Right lobe of liver (tissue), 6 donors: ENCODE measurements at regions not wholly inside any gene's neighbourhood (a gene's known extent, or its start where the extent isn't known, plus 50 kb on each side); places are given as distances from the start of the nearest gene placed in this dataset.

ENCODE experiments used
- ATAC-seq, 4 donors: fragments of 200-7000 bp; cut with Tn5 transposase; one replicate each; pipeline ENCODE4 v1.9.1; 2020; ENCODE audit warnings: mild to moderate bottlenecking in 4 of 4, moderate library complexity in 4 of 4
- DNase-seq, 3 donors: peaks; one replicate each; pipeline ENCODE4 v3.0.0-alpha.2; 2020
- H3K27ac ChIP-seq, 3 donors: fragments of 200-600 bp; one replicate each; pipeline ENCODE4 v1.8.0; 2022
- H3K27me3 ChIP-seq, 2 donors: fragments of 200-600 bp; one replicate each; pipeline ENCODE4 v1.8.0; 2022
- H3K36me3 ChIP-seq, 4 donors: fragments of 200-600 bp; sonication (generic) in 1 of 4; one replicate each; pipeline versions ENCODE4 v1.5.1 to v1.8.0; 2017 to 2022; ENCODE audit warnings: control low read depth in 1 of 4
- H3K4me1 ChIP-seq, 4 donors: fragments of 200-600 bp; sonication (generic) in 1 of 4; one replicate each; pipeline versions ENCODE4 v1.5.1 to v1.8.0; 2017 to 2022; ENCODE audit warnings: control low read depth in 1 of 4
- H3K4me3 ChIP-seq, 3 donors: fragments of 200-600 bp; one replicate each; pipeline ENCODE4 v1.8.0; 2022
- H3K9me3 ChIP-seq, 4 donors: fragments of 200-600 bp; sonication (generic) in 1 of 4; one replicate each; pipeline versions ENCODE4 v1.5.1 to v1.8.0; 2017 to 2022; ENCODE audit warnings: control low read depth in 1 of 4
- POLR2A ChIP-seq: fragments of 450-650 bp; IDR thresholded peaks from one replicate; pipeline ENCODE4 v1.6.1; 2017; ENCODE audit warnings: antibody characterized with exemption, mild to moderate bottlenecking
- WGBS: methylation state at CpG from one replicate; pipeline ENCODE4 v1.1.6; 2018; ENCODE audit warnings: low coverage, low lambda C conversion rate; ENCODE audit not compliant: insufficient coverage; ENCODE audit errors: missing lambda C conversion rate; 5-methylcytosine and 5-hydroxymethylcytosine counted together
- intact Hi-C, 2 donors: fragments of 100-400 bp; cut with DNase I; formaldehyde crosslinking; loops; one replicate each; pipeline versions ENCODE4 v1.11.2 to v1.14.1; 2022
- TF ChIP-seq, protein P1 (sequence below), 4 donors: fragments of 200-600 bp in 3 of 4; fragments of 450-650 bp in 1 of 4; IDR thresholded peaks; one replicate each; pipeline versions ENCODE4 v1.5.1 to v1.8.0; 2016 to 2022; ENCODE audit warnings: antibody characterized with exemption in 4 of 4, mild to moderate bottlenecking in 2 of 4
- donor health status: DM: no; HTN: yes; CAD: no.
- donor health status: DM: no; HTN: no; CAD: no.
- donor health status: DM: no; HTN: no; CAD: no.
- donor health status: DM: no; HTN: yes; CAD: no.
- donor health status: DM: no; HTN: yes; CAD: no.

DNA sequence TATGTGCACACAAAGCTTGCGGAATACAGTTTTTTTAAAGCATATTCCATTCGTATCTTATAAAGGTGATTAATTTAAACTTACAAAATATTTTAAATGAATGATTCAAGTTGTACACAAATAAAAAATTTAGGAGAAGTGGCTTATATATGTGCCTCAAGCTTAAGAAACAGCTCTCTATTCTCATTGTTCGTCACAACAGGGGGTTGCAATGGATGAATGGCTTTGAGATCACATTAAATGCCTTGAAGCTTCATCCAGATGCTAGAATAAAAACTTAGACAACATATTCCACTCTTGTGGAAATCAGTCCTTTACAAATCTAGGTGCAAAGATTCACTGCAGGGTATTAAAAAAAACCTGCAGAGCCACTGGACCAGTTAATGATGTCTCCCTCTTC lies 303.9 kb upstream of the LRFN5 start:
- Histone ChIP-seq H3K4me1 (no peaks in the 10 kb centered on the region), H3K9me3 (no peaks in the 10 kb centered on the region), H3K27me3 (no peaks in the 10 kb centered on the region), H3K4me3 (no peak overlapping the region), H3K27ac (no peak overlapping the region), H3K36me3 (no peaks in the 10 kb centered on the region)
- no peak for TF ChIP-seq POLR2A
- TF ChIP-seq, protein P1, sequence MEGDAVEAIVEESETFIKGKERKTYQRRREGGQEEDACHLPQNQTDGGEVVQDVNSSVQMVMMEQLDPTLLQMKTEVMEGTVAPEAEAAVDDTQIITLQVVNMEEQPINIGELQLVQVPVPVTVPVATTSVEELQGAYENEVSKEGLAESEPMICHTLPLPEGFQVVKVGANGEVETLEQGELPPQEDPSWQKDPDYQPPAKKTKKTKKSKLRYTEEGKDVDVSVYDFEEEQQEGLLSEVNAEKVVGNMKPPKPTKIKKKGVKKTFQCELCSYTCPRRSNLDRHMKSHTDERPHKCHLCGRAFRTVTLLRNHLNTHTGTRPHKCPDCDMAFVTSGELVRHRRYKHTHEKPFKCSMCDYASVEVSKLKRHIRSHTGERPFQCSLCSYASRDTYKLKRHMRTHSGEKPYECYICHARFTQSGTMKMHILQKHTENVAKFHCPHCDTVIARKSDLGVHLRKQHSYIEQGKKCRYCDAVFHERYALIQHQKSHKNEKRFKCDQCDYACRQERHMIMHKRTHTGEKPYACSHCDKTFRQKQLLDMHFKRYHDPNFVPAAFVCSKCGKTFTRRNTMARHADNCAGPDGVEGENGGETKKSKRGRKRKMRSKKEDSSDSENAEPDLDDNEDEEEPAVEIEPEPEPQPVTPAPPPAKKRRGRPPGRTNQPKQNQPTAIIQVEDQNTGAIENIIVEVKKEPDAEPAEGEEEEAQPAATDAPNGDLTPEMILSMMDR (IDR thresholded peaks at IDR 0.05), result no peak
- intact Hi-C loops, result no loop called here
- 63% methylated on average over 3 of the region's 3 CpGs for WGBS
- DNase-seq (no peak), ATAC-seq (no peak)

DNA sequence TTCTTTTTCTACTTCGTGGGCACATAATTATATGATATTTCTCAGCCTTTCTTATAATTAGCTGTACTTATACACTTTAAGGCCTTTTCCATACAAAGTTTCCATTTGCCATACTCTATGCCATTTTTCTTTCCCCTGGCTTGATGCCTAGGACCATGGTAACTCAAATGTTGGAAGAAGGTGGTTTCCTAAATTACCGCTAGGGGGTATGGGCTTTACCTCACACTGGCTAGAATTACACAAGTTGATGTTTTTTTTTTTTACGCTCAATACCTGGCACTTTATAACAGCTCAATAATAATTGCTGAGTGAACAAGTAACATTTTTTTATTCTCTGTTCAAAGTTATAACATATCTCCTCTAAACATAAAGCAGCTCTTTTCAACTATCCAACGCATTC lies 306.8 kb upstream of the LRFN5 start:
- Histone ChIP-seq H3K36me3 (no peaks in the 10 kb centered on the region), H3K9me3 (no peaks in the 10 kb centered on the region), H3K4me1 (no peaks in the 10 kb centered on the region), H3K27me3 (no peaks in the 10 kb centered on the region), H3K4me3 (no peak overlapping the region), H3K27ac (no peak overlapping the region)
- 46% methylated on average over 4 of the region's 4 CpGs for WGBS
- intact Hi-C loops, result no loop called here
- DNase-seq, result no peak
- no peak for ATAC-seq
- TF ChIP-seq POLR2A, result no peak
- TF ChIP-seq, protein P1 (IDR thresholded peaks at IDR 0.05), result no peak

DNA sequence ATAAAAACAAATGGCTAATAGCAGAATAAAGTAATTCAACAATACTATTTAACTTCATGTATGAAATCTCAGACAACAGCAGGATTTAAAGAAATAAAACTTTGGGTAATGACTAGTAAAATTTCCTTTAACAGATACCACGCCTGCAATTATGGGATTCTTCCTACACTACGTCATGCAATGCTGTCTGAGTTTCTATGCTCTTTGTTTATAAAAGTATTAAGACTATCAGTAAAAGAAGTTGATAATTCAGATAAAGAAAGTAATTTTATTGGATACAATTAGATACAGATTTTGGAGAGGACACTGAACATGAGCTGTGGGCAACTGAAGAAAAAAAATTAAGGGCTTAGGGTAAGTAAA lies 308.4 kb upstream of the LRFN5 start:
- intact Hi-C loops, result no loop called here
- Histone ChIP-seq H3K27me3 (no peaks in the 10 kb centered on the region), H3K27ac (no peak overlapping the region), H3K36me3 (no peaks in the 10 kb centered on the region), H3K4me3 (no peak overlapping the region), H3K4me1 (no peaks in the 10 kb centered on the region), H3K9me3 (no peaks in the 10 kb centered on the region)
- ATAC-seq (no peak), DNase-seq (no peak)
- whole genome bisulfite sequencing, result 43% methylated on average over 2 of the region's 2 CpGs
- TF ChIP-seq, protein P1 (IDR thresholded peaks at IDR 0.05), result no peak
- TF ChIP-seq POLR2A, result no peak

DNA sequence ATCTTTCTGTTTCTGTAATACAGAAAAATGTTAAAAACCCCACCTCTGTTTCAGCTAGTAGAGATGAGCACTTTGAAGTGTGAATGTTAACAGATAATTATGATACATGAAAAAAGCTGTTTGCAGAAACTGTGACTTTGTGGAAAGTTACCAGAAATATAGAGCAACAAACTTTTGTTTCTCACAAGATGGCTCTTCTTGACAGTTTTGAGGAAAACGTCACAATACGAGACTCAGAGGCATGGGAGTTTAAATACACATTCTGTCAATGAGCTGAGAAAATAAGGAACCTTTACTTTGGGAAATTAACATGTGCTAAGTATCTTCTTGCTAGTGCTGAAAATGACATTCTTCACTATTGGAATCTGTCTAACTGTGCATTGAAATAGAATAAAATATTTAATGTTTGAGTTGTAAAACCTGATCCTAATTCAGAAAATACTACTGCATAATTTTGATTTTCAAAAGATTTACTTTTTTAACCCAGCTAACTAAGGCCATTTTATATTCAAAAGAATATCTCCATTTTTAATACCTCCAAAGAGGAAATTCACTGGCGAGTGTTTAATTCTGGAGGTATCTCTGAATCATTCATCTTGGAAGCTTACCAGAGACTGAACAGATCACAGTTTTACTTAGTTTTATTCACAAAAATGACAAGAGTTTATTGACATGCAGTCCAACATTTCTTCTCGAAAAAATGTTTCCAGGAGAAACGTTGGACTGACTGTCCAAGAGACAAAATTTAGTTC lies 308.9 kb upstream of the LRFN5 start:
- Histone ChIP-seq H3K4me1 (no peaks in the 10 kb centered on the region), H3K4me3 (no peak overlapping the region), H3K27ac (no peak overlapping the region), H3K36me3 (no peaks in the 10 kb centered on the region), H3K9me3 (peaks cover 0 to under 1% (median 0%) of the 10 kb centered on the region in 4 donors), H3K27me3 (no peaks in the 10 kb centered on the region)
- DNase-seq (no peak), ATAC-seq (no peak)
- intact Hi-C loops, result no loop called here
- TF ChIP-seq POLR2A, result no peak
- TF ChIP-seq, protein P1 (IDR thresholded peaks at IDR 0.05), result no peak
- 33% methylated on average over 5 of the region's 5 CpGs for WGBS
